HCT116 (cell line): ENCODE measurements at regions not wholly inside any gene's neighbourhood (a gene's known extent, or its start where the extent isn't known, plus 50 kb on each side); places are given as distances from the start of the nearest gene placed in this dataset.

ENCODE experiments used
- ATAC-seq: fragments of 200-7000 bp; cut with Tn5 transposase; 2 replicates; pipeline ENCODE4 v1.9.1; 2020; ENCODE audit warnings: mild to moderate bottlenecking, moderate library complexity
- BruUV-seq: library from RNA; stranded (reverse); fragments of 400-500 nt; replicated peaks from 2 replicates; lab custom pipeline; 2021; lab: Mats Ljungman, UMichigan
- CTCF ChIA-PET: fragments of 300-600 bp; sonication (Branson Sonifier 250); formaldehyde crosslinking; loops from one replicate; lab custom pipeline; 2021; ENCODE audit warnings: antibody characterized with exemption; lab: Charles Lee
- POLR2A ChIA-PET: fragments of 300-600, 350-600 bp; sonication (Branson Sonifier 250); formaldehyde crosslinking; loops from one replicate; lab custom pipeline; 2021; ENCODE audit warnings: antibody characterized with exemption; lab: Charles Lee
- RAD21 ChIA-PET, 2 experiments: fragments of 300-600 bp; sonication (Branson Sonifier 250); formaldehyde crosslinking; loops; one replicate each; lab custom pipeline; 2023; ENCODE audit warnings: low total read pairs in 2 of 2; ENCODE audit not compliant: uncharacterized antibody in 2 of 2, unreplicated experiment in 2 of 2, low non-redundant PET in 1 of 2; lab: Charles Lee
- DNase-seq: peaks from one replicate; pipeline ENCODE4 v3.0.0-alpha.2; 2010; ENCODE audit warnings: low read depth, low spot score
- H2AFZ ChIP-seq: fragments of 200-600 bp; shearing (Covaris generic), sonication (generic); 2 replicates; pipeline ENCODE4 v1.6.1; 2017; ENCODE audit warnings: low read depth, mixed run types, mixed read lengths, antibody characterized with exemption, low read length; ENCODE audit not compliant: poor library complexity, severe bottlenecking
- H3K27ac ChIP-seq: 2 replicates; pipeline ENCODE4 v1.5.1; 2012; ENCODE audit warnings: low read depth, low read length
- H3K27me3 ChIP-seq: fragments of 200-600 bp; sonication (generic); 2 replicates; pipeline ENCODE4 v1.6.1; 2016; ENCODE audit warnings: mixed run types, low read length, mixed read lengths; ENCODE audit not compliant: insufficient read depth
- H3K36me3 ChIP-seq, 2 experiments: fragments of 200-500 bp in 1 of 2; fragments of 200-600 bp in 1 of 2; sonication (Bioruptor generic) in 1 of 2; sonication (generic) in 1 of 2; 2 replicates each; pipeline versions ENCODE4 v1.5.1 to v1.6.1; 2014 to 2016; ENCODE audit warnings: low read length in 2 of 2, inconsistent platforms in 1 of 2, mixed read lengths in 1 of 2, mixed run types in 1 of 2; ENCODE audit not compliant: insufficient read depth in 2 of 2, control insufficient read depth in 1 of 2
- H3K4me1 ChIP-seq, 2 experiments: fragments of 200-600 bp in 1 of 2; sonication (generic) in 1 of 2; 2 replicates each; pipeline versions ENCODE4 v1.5.1 to v1.6.1; 2012 to 2017; ENCODE audit warnings: low read length in 2 of 2, inconsistent platforms in 1 of 2, mild to moderate bottlenecking in 1 of 2, mixed read lengths in 1 of 2, mixed run types in 1 of 2, moderate library complexity in 1 of 2; ENCODE audit not compliant: insufficient read depth in 2 of 2, control insufficient read depth in 1 of 2
- H3K4me2 ChIP-seq: fragments of 200-600 bp; sonication (generic); 2 replicates; pipeline ENCODE4 v1.6.1; 2017; ENCODE audit warnings: mixed run types, low read length, mixed read lengths
- H3K4me3 ChIP-seq, 2 experiments: fragments of 200-600 bp in 1 of 2; sonication (generic) in 1 of 2; replicated peaks in 1 of 2; 2 replicates each; pipeline ENCODE4 v1.5.1; 2011 to 2016; ENCODE audit warnings: low read length in 2 of 2, control low read depth in 1 of 2, low read depth in 1 of 2, mild to moderate bottlenecking in 1 of 2, mixed read lengths in 1 of 2, mixed run types in 1 of 2
- H3K79me2 ChIP-seq: fragments of 200-600 bp; sonication (generic); 2 replicates; pipeline ENCODE4 v1.6.1; 2017; ENCODE audit warnings: mild to moderate bottlenecking, mixed run types, low read length, moderate library complexity, mixed read lengths; ENCODE audit not compliant: insufficient read depth
- H3K9ac ChIP-seq: fragments of 200-600 bp; sonication (generic); 2 replicates; pipeline ENCODE4 v1.6.1; 2016; ENCODE audit warnings: low read length, mixed read lengths
- H3K9me2 ChIP-seq: fragments of 200-600 bp; sonication (generic), shearing (Covaris generic); 2 replicates; pipeline ENCODE4 v1.6.1; 2017; ENCODE audit warnings: mixed run types, mild to moderate bottlenecking, moderate library complexity; ENCODE audit not compliant: insufficient read depth
- H3K9me3 ChIP-seq, 2 experiments: fragments of 200-500 bp in 1 of 2; fragments of 200-600 bp in 1 of 2; sonication (Bioruptor generic) in 1 of 2; sonication (generic) in 1 of 2; 2 replicates each; pipeline ENCODE4 v1.6.1; 2014 to 2017; ENCODE audit warnings: low read length in 2 of 2, mixed read lengths in 2 of 2, inconsistent platforms in 1 of 2, low read depth in 1 of 2, mild to moderate bottlenecking in 1 of 2, mixed run types in 1 of 2, moderate library complexity in 1 of 2; ENCODE audit not compliant: control insufficient read depth in 1 of 2, insufficient read depth in 1 of 2
- H4K20me1 ChIP-seq: fragments of 200-600 bp; sonication (generic), shearing (Covaris generic); 2 replicates; pipeline ENCODE4 v1.6.1; 2017; ENCODE audit warnings: mixed run types, mild to moderate bottlenecking, moderate library complexity; ENCODE audit not compliant: insufficient read depth
- CBX3 ChIP-seq: IDR thresholded peaks from 2 replicates; pipeline ENCODE4 v1.6.1; 2012; ENCODE audit warnings: low read depth
- CEBPB ChIP-seq: IDR thresholded peaks from 2 replicates; pipeline ENCODE4 v1.6.1; 2012; ENCODE audit warnings: low read depth
- ELF1 ChIP-seq: IDR thresholded peaks from 2 replicates; pipeline ENCODE4 v1.6.1; 2012; ENCODE audit warnings: low read depth, borderline replicate concordance
- EZH2phosphoT487 ChIP-seq: fragments of 200-600 bp; IDR thresholded peaks from 2 replicates; pipeline ENCODE4 v1.6.1; 2018; ENCODE audit warnings: antibody characterized with exemption, borderline replicate concordance
- FOSL1 ChIP-seq: IDR thresholded peaks from 2 replicates; pipeline ENCODE4 v1.6.1; 2012; ENCODE audit warnings: low read depth
- JUND ChIP-seq: IDR thresholded peaks from 2 replicates; pipeline ENCODE4 v1.6.1; 2012
- RAD21 ChIP-seq: IDR thresholded peaks from 2 replicates; pipeline ENCODE4 v1.6.1; 2012; ENCODE audit warnings: low read depth, mild to moderate bottlenecking
- SIN3A ChIP-seq: IDR thresholded peaks from 2 replicates; pipeline ENCODE4 v1.6.1; 2012; ENCODE audit warnings: low read depth
- SP1 ChIP-seq: IDR thresholded peaks from 2 replicates; pipeline ENCODE4 v1.6.1; 2012; ENCODE audit warnings: low read depth
- SRF ChIP-seq: IDR thresholded peaks from 2 replicates; pipeline ENCODE4 v1.6.1; 2012; ENCODE audit warnings: low read depth
- YY1 ChIP-seq: IDR thresholded peaks from 2 replicates; pipeline ENCODE4 v1.6.1; 2011; ENCODE audit warnings: low read length, low read depth, moderate library complexity, mild to moderate bottlenecking; ENCODE audit not compliant: insufficient replicate concordance; ENCODE audit errors: extremely low read depth
- intact Hi-C: fragments of 100-400 bp; cut with micrococcal nuclease; formaldehyde crosslinking; loops from 2 replicates; pipeline ENCODE4 v1.10.0; 2022
- TF ChIP-seq, protein P1 (sequence below): IDR thresholded peaks from 2 replicates; pipeline ENCODE4 v1.6.1; 2012; ENCODE audit warnings: low read depth
- TF ChIP-seq, protein P2 (sequence below): IDR thresholded peaks from 2 replicates; pipeline ENCODE4 v1.6.1; 2011; ENCODE audit warnings: mild to moderate bottlenecking, low read length, moderate library complexity; ENCODE audit not compliant: insufficient replicate concordance; ENCODE audit errors: extremely low read depth

DNA sequence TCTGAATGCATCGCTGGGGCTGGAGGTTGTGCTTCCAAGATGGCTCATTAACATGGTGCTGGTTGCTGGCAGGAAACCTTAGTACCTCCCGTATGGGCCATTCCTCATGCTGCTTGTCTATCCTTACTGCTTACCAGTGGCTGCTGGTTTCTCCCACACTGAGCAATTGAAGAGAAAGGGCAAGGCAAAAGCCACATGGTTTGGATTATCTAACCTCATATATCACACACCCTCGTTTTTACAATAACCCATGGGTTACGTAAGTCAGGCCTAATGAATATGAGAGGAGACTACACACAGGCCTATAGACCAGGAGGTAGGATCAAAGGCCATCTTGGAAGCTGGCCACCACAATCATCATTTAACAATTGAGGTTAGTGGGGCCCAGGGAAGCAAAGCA lies 141.8 kb upstream of the EDNRA start:
- intact Hi-C loops, result no loop called here
- TF ChIP-seq EZH2phosphoT487 (no peak), SIN3A (no peak), SP1 (no peak)
- RAD21 ChIA-PET, result no interaction called here

DNA sequence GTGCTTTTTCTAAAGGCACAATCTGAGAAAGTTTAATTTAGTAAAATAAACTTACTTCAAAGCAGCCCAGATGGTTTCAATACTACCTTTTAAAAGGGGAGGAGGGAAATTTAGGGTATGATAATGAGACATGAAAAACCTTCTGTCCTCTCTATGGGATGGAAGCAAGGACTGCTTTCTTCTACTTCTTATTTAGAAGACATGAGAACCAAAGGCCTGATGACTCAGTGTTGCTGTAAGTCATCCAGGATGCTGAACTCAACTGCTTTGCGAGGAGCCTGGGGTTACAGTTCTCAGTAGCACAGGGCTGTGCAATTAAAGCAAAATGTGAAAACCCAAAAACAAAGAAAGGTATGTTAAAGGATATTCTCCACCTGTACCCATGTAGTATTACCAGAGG lies 140.8 kb upstream of the EDNRA start:
- DNase-seq, result peak; percentile 61
- H3K9me3 ChIP-seq, result no peaks in the 10 kb centered on the region
- H3K27ac ChIP-seq, result no peak overlapping the region
- H3K4me3 ChIP-seq, result no peak overlapping the region
- CTCF ChIA-PET, result no interaction called here
- H3K4me1 ChIP-seq, result peaks cover 0 to 19% of the 10 kb centered on the region in 2 experiments; a peak in 2 of 4 replicates
- POLR2A ChIA-PET, result no interaction called here
- BruUV-seq, result no TSS peak
- H2AFZ ChIP-seq, result peak overlapping the region; percentile 64
- intact Hi-C loops, result no loop called here
- H3K9me2 ChIP-seq, result no peaks in the 10 kb centered on the region
- H4K20me1 ChIP-seq, result no peaks in the 10 kb centered on the region
- H3K36me3 ChIP-seq, result no peaks in the 10 kb centered on the region
- ATAC-seq, result peak; percentile 78
- H3K9ac ChIP-seq, result no peak overlapping the region
- RAD21 ChIA-PET, result no interaction called here
- TF ChIP-seq, protein P1, sequence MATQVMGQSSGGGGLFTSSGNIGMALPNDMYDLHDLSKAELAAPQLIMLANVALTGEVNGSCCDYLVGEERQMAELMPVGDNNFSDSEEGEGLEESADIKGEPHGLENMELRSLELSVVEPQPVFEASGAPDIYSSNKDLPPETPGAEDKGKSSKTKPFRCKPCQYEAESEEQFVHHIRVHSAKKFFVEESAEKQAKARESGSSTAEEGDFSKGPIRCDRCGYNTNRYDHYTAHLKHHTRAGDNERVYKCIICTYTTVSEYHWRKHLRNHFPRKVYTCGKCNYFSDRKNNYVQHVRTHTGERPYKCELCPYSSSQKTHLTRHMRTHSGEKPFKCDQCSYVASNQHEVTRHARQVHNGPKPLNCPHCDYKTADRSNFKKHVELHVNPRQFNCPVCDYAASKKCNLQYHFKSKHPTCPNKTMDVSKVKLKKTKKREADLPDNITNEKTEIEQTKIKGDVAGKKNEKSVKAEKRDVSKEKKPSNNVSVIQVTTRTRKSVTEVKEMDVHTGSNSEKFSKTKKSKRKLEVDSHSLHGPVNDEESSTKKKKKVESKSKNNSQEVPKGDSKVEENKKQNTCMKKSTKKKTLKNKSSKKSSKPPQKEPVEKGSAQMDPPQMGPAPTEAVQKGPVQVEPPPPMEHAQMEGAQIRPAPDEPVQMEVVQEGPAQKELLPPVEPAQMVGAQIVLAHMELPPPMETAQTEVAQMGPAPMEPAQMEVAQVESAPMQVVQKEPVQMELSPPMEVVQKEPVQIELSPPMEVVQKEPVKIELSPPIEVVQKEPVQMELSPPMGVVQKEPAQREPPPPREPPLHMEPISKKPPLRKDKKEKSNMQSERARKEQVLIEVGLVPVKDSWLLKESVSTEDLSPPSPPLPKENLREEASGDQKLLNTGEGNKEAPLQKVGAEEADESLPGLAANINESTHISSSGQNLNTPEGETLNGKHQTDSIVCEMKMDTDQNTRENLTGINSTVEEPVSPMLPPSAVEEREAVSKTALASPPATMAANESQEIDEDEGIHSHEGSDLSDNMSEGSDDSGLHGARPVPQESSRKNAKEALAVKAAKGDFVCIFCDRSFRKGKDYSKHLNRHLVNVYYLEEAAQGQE, result no peak
- TF ChIP-seq YY1 (no peak), JUND (peak; percentile 64; the same call in 1 of the 2 replicates), ELF1 (no peak), SRF (no peak), FOSL1 (peak; percentile 58), CEBPB (peak; percentile 6; the same call in 1 of the 2 replicates), RAD21 (peak; percentile 15; the same call in 1 of the 2 replicates), CBX3 (peak; percentile 61)
- TF ChIP-seq, protein P2, sequence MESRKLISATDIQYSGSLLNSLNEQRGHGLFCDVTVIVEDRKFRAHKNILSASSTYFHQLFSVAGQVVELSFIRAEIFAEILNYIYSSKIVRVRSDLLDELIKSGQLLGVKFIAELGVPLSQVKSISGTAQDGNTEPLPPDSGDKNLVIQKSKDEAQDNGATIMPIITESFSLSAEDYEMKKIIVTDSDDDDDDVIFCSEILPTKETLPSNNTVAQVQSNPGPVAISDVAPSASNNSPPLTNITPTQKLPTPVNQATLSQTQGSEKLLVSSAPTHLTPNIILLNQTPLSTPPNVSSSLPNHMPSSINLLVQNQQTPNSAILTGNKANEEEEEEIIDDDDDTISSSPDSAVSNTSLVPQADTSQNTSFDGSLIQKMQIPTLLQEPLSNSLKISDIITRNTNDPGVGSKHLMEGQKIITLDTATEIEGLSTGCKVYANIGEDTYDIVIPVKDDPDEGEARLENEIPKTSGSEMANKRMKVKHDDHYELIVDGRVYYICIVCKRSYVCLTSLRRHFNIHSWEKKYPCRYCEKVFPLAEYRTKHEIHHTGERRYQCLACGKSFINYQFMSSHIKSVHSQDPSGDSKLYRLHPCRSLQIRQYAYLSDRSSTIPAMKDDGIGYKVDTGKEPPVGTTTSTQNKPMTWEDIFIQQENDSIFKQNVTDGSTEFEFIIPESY, result no peak
- no peaks in the 10 kb centered on the region for H3K27me3 ChIP-seq
- H3K4me2 ChIP-seq, result peak overlapping the region; percentile 48
- no peaks in the 10 kb centered on the region for H3K79me2 ChIP-seq

More for the DNA sequence above, 141.8 kb upstream of the EDNRA start:
- no peak overlapping the region for H3K4me2 ChIP-seq
- BruUV-seq, result no TSS peak
- no peak overlapping the region for H3K4me3 ChIP-seq
- DNase-seq (no peak), ATAC-seq (no peak)
- H3K4me1 ChIP-seq, result peaks cover 0 to 19% of the 10 kb centered on the region in 2 experiments; a peak in 2 of 4 replicates
- H3K9ac ChIP-seq, result no peak overlapping the region
- H3K36me3 ChIP-seq, result no peaks in the 10 kb centered on the region
- H3K27ac ChIP-seq, result no peak overlapping the region
- no peaks in the 10 kb centered on the region for H3K79me2 ChIP-seq
- no peaks in the 10 kb centered on the region for H4K20me1 ChIP-seq
- H2AFZ ChIP-seq, result no peak overlapping the region
- ChIA-PET CTCF (no interaction called here), POLR2A (no interaction called here)
- no peaks in the 10 kb centered on the region for H3K9me2 ChIP-seq
- H3K27me3 ChIP-seq, result no peaks in the 10 kb centered on the region
- no peaks in the 10 kb centered on the region for H3K9me3 ChIP-seq
